Lower lobe of right lung (tissue), 2 donors: ENCODE measurements at regions not wholly inside any gene's neighbourhood (a gene's known extent, or its start where the extent isn't known, plus 50 kb on each side); places are given as distances from the start of the nearest gene placed in this dataset.

Experiments used
- ATAC-seq, 2 donors: fragments of 200-7000 bp; cut with Tn5 transposase; one replicate each; pipeline ENCODE4 v1.9.1; 2020 to 2022; ENCODE audit warnings: mild to moderate bottlenecking in 2 of 2, moderate library complexity in 2 of 2
- DNase-seq: peaks from one replicate; pipeline ENCODE4 v3.0.0-alpha.2; 2020
- H3K27ac ChIP-seq: fragments of 200-600 bp; one replicate; pipeline ENCODE4 v1.8.0; 2022
- H3K27me3 ChIP-seq: fragments of 200-600 bp; one replicate; pipeline ENCODE4 v1.8.0; 2022; ENCODE audit warnings: low read depth
- H3K36me3 ChIP-seq: fragments of 200-600 bp; one replicate; pipeline ENCODE4 v1.8.0; 2022; ENCODE audit warnings: mild to moderate bottlenecking
- H3K4me1 ChIP-seq: fragments of 200-600 bp; one replicate; pipeline ENCODE4 v1.8.0; 2022
- H3K4me3 ChIP-seq: fragments of 200-600 bp; one replicate; pipeline ENCODE4 v1.8.0; 2022; ENCODE audit warnings: mild to moderate bottlenecking
- H3K9me3 ChIP-seq: fragments of 200-600 bp; one replicate; pipeline ENCODE4 v1.8.0; 2022
- intact Hi-C: fragments of 100-400 bp; cut with DNase I; formaldehyde crosslinking; loops from one replicate; pipeline ENCODE4 v1.11.0; 2022
- TF ChIP-seq, protein P1 (sequence below): fragments of 200-600 bp; IDR thresholded peaks from one replicate; pipeline ENCODE4 v1.8.0; 2022; ENCODE audit warnings: antibody characterized with exemption, mild to moderate bottlenecking
- donor health status: DM: no; HTN: yes; CAD: no; lungs with severe emphysema.

DNA sequence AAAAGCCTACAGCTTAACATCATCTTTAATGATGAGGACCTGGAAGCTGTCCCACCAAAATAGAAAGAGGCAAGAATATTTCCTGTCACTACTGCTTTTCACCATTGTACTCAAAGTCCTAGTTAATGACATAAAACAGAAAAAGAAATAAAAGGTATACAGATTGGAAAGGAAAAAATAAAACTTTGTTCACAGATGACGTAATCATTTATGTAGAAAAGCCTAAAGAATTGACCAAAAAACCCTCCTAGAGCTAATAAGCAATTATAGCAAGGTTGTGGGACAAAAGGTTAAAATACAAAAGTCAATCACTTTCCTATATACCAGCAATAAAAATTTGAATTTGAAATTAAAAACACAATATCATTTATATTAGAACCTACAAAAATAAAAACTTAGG lies 97.2 kb upstream of the MDGA2 start:
- no peak for DNase-seq
- Histone ChIP-seq H3K27ac (no peak overlapping the region), H3K4me3 (no peak overlapping the region), H3K4me1 (no peaks in the 10 kb centered on the region), H3K27me3 (no peaks in the 10 kb centered on the region), H3K9me3 (no peaks in the 10 kb centered on the region), H3K36me3 (no peaks in the 10 kb centered on the region)
- no peak for ATAC-seq
- TF ChIP-seq, protein P1, sequence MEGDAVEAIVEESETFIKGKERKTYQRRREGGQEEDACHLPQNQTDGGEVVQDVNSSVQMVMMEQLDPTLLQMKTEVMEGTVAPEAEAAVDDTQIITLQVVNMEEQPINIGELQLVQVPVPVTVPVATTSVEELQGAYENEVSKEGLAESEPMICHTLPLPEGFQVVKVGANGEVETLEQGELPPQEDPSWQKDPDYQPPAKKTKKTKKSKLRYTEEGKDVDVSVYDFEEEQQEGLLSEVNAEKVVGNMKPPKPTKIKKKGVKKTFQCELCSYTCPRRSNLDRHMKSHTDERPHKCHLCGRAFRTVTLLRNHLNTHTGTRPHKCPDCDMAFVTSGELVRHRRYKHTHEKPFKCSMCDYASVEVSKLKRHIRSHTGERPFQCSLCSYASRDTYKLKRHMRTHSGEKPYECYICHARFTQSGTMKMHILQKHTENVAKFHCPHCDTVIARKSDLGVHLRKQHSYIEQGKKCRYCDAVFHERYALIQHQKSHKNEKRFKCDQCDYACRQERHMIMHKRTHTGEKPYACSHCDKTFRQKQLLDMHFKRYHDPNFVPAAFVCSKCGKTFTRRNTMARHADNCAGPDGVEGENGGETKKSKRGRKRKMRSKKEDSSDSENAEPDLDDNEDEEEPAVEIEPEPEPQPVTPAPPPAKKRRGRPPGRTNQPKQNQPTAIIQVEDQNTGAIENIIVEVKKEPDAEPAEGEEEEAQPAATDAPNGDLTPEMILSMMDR: no peak
- intact Hi-C loops: no loop called here

DNA sequence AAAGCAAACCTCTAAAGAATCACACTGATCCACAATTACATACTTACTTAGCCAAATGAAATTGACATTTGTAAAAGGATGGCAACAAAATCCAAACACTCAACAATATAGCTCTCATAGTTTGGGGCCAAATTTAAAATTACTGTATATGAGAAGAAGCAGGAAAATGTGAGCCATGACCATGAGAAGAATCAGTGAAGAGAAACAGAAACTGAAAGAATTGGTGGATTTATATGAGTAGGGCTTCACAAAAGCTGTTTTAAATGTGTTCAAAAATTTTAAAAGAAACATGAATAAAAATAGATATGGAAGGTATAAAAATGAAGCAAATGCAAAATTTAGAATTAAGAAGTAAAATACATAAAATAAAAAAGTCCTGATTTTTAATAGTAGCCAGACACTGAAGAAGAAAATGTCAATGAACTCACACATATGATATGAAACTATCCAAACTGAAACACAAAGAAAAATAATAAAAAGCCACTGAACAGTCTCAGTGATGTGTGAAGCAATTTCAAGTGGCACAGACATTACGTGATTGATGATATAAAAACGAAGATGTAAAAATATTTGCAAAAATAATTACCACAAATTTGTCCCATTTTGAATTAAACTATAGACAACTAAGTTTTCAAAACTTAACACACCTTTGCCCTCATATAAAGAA lies 87.9 kb upstream of the MDGA2 start:
- H3K27me3 ChIP-seq: no peaks in the 10 kb centered on the region
- no peaks in the 10 kb centered on the region for H3K36me3 ChIP-seq
- no peaks in the 10 kb centered on the region for H3K9me3 ChIP-seq
- DNase-seq (no peak), ATAC-seq (no peak)
- H3K4me3 ChIP-seq: no peak overlapping the region
- intact Hi-C loops: no loop called here
- no peak overlapping the region for H3K27ac ChIP-seq
- TF ChIP-seq, protein P1: no peak
- H3K4me1 ChIP-seq: no peaks in the 10 kb centered on the region

DNA sequence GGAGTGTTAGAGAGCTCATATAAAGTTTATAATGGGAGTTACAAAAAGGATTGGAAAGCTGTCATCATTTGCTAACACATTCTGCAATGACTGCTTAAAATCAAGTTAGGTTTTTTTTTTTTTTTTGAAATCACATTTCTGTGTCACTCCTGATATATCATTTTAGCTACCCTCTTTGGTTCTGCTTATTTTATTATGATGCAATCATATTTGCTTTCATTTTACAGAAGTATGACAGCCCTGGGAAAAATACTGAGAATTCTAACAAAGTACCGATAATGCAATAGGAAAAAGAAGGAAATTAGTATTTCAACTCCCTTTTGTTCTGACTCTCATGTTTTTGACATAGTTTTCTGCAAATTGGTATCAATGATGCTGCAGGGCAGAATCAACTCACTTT lies 71.6 kb upstream of the MDGA2 start:
- no peak overlapping the region for H3K4me3 ChIP-seq
- no peak overlapping the region for H3K27ac ChIP-seq
- TF ChIP-seq, protein P1: no peak
- no peak for ATAC-seq
- H3K27me3 ChIP-seq: no peaks in the 10 kb centered on the region
- no peak for DNase-seq
- H3K4me1 ChIP-seq: no peaks in the 10 kb centered on the region
- intact Hi-C loops: no loop called here
- H3K36me3 ChIP-seq: no peaks in the 10 kb centered on the region
- no peaks in the 10 kb centered on the region for H3K9me3 ChIP-seq

DNA sequence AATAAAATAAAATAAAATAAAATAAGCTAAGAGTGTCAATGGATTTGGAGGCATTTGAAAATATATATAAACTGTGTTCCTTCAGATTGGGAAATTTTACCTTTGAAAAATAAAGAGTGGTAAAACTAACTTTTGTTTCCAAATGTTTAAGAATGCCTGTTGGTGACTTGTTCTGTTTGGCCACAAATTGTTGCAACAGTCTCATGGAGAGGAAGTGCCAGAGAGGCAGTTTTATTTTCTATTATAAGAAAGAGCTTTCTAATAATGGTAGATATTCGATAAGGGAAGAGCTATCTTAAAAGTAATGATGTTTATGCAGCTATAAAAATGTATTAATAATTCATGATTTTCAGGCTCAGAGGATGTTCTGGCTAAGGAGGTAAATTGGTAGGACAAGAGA lies 68.8 kb upstream of the MDGA2 start:
- ATAC-seq: no peak
- H3K9me3 ChIP-seq: no peaks in the 10 kb centered on the region
- intact Hi-C loops: no loop called here
- DNase-seq: no peak
- H3K36me3 ChIP-seq: no peaks in the 10 kb centered on the region
- H3K27ac ChIP-seq: no peak overlapping the region
- H3K4me1 ChIP-seq: no peaks in the 10 kb centered on the region
- no peaks in the 10 kb centered on the region for H3K27me3 ChIP-seq
- TF ChIP-seq, protein P1: no peak
- H3K4me3 ChIP-seq: no peak overlapping the region

DNA sequence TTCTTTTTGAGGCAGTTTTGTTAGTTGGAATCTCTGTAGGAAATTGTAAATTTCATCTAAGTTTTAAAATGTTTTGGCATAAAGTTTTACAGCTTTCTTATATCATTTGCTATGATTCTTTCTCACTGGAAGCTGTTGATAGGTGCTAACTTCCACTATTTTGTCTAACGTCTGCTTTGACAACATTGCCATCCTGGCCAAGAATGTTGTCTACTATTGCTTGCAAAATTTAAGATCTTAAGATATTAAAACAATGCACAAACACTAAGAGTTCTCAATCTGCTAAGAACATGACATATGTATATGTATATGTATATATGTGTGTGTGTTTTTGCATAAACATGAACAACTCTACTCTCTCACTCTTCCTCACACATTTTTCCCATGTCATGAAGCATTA lies 64.1 kb upstream of the MDGA2 start:
- TF ChIP-seq, protein P1: no peak
- Histone ChIP-seq H3K4me3 (no peak overlapping the region), H3K9me3 (no peaks in the 10 kb centered on the region), H3K27me3 (no peaks in the 10 kb centered on the region), H3K27ac (no peak overlapping the region), H3K4me1 (no peaks in the 10 kb centered on the region), H3K36me3 (no peaks in the 10 kb centered on the region)
- DNase-seq (no peak), ATAC-seq (no peak)
- intact Hi-C loops: no loop called here
